ENCODE measurements at regions not wholly inside any gene's neighbourhood (a gene's known extent, or its start where the extent isn't known, plus 50 kb on each side); places are given as distances from the start of the nearest gene placed in this dataset.
A peak's percentile ranks its signal among the peaks of the same experiment; 100 is the strongest.
"Not testable (repeated sequence)": the region's sequence is repeated elsewhere in the genome, so short reads cannot be mapped to it uniquely, and the experiment has no call there.

- Histone ChIP-seq H3K36me3 (ENCODE audit: control insufficient read depth, insufficient read depth, low read length) (peaks cover 20% of the 10 kb centered on the region), H3K4me3 (ENCODE audit: extremely low read depth, insufficient read depth, low read length, poor library complexity, severe bottlenecking) (no peak overlapping the region), H3K27ac (ENCODE audit: low read depth, low read length, severe bottlenecking) (no peak overlapping the region), H3K9me3 (ENCODE audit: control insufficient read depth, low read length) (no peaks in the 10 kb centered on the region), H3K4me1 (ENCODE audit: control insufficient read depth, insufficient read depth, low read length, poor library complexity, severe bottlenecking) (peaks cover 13% of the 10 kb centered on the region)
- 86 to 93% methylated on average over 5 to 7 of the region's 9 CpGs for WGBS, 2 experiments (ENCODE audit: insufficient coverage in 2 of 2)
Measured at GRCh38 chr10:29703271-29703670, 68.5 kb upstream of the SVIL start.

GRCh38 chr10:29702273-29703164 lies 67.7 kb upstream of the SVIL start:
- Histone ChIP-seq H3K36me3 (ENCODE audit: control insufficient read depth, insufficient read depth, low read length) (peaks cover 20% of the 10 kb centered on the region), H3K4me3 (ENCODE audit: extremely low read depth, insufficient read depth, low read length, poor library complexity, severe bottlenecking) (no peak overlapping the region), H3K4me1 (ENCODE audit: control insufficient read depth, insufficient read depth, low read length, poor library complexity, severe bottlenecking) (peaks cover 13% of the 10 kb centered on the region), H3K9me3 (ENCODE audit: control insufficient read depth, low read length) (no peaks in the 10 kb centered on the region), H3K27ac (ENCODE audit: low read depth, low read length, severe bottlenecking) (no peak overlapping the region)
- WGBS, 2 experiments (ENCODE audit: insufficient coverage in 2 of 2) = 94 to 100% methylated on average over 6 of the region's 10 CpGs

GRCh38 chr10:29701306-29701705 lies 66.5 kb upstream of the SVIL start:
- H3K4me3 ChIP-seq (ENCODE audit: extremely low read depth, insufficient read depth, low read length, poor library complexity, severe bottlenecking) = no peak overlapping the region
- 100% methylated on average over 1 of the region's 1 CpG for WGBS, 2 experiments (ENCODE audit: insufficient coverage in 2 of 2)
- H3K27ac ChIP-seq (ENCODE audit: low read depth, low read length, severe bottlenecking) = no peak overlapping the region
- H3K4me1 ChIP-seq (ENCODE audit: control insufficient read depth, insufficient read depth, low read length, poor library complexity, severe bottlenecking) = peaks cover 13% of the 10 kb centered on the region
- no peaks in the 10 kb centered on the region for H3K9me3 ChIP-seq (ENCODE audit: control insufficient read depth, low read length)
- H3K36me3 ChIP-seq (ENCODE audit: control insufficient read depth, insufficient read depth, low read length) = peaks cover 12% of the 10 kb centered on the region

DNA sequence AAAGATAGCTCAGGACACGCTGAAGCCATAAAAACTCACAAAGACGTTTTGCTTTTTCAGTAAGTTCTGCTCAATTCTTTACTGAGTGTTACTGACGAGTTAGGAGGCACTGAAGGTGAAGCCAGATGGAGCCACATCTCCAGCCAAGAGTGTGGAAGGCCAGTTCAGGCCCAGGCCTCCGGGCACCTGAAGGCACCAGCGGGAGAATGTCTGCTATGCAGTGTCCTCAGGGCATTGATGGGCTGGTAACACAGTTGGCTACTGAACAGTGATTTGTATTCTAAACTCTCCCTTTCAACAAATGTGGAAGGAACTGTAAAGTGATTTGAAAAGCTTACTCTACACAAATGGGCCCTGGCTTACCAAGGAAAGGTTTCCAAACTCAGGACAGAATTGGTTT lies 64.8 kb upstream of the SVIL start:
- H3K4me3 ChIP-seq (ENCODE audit: extremely low read depth, insufficient read depth, low read length, poor library complexity, severe bottlenecking) = no peak overlapping the region
- H3K27ac ChIP-seq (ENCODE audit: low read depth, low read length, severe bottlenecking) = peak overlapping the region; percentile 8
- 81 to 91% methylated on average over 3 to 5 of the region's 5 CpGs for WGBS, 2 experiments (ENCODE audit: insufficient coverage in 2 of 2)

GRCh38 chr10:29698773-29699490 lies 64.2 kb upstream of the SVIL start:
- no peak overlapping the region for H3K27ac ChIP-seq (ENCODE audit: low read depth, low read length, severe bottlenecking)
- H3K4me3 ChIP-seq (ENCODE audit: extremely low read depth, insufficient read depth, low read length, poor library complexity, severe bottlenecking) = no peak overlapping the region
- peaks cover 24% of the 10 kb centered on the region for H3K4me1 ChIP-seq (ENCODE audit: control insufficient read depth, insufficient read depth, low read length, poor library complexity, severe bottlenecking)
- H3K9me3 ChIP-seq (ENCODE audit: control insufficient read depth, low read length) = no peaks in the 10 kb centered on the region
- WGBS, 2 experiments (ENCODE audit: insufficient coverage in 2 of 2) = 97 to 100% methylated on average over 3 of the region's 8 CpGs
- peaks cover 8% of the 10 kb centered on the region for H3K36me3 ChIP-seq (ENCODE audit: control insufficient read depth, insufficient read depth, low read length)

More for the DNA sequence above, 64.8 kb upstream of the SVIL start:
- H3K9me3 ChIP-seq (ENCODE audit: control insufficient read depth, low read length) = no peaks in the 10 kb centered on the region
- H3K4me1 ChIP-seq (ENCODE audit: control insufficient read depth, insufficient read depth, low read length, poor library complexity, severe bottlenecking) = peaks cover 20% of the 10 kb centered on the region
- peaks cover 12% of the 10 kb centered on the region for H3K36me3 ChIP-seq (ENCODE audit: control insufficient read depth, insufficient read depth, low read length)

GRCh38 chr10:29696581-29696980 lies 61.8 kb upstream of the SVIL start:
- WGBS, 2 experiments (ENCODE audit: insufficient coverage in 2 of 2) = 98 to 100% methylated on average over 3 to 8 of the region's 30 CpGs

GRCh38 chr10:29694121-29694520 lies 59.4 kb upstream of the SVIL start:
- Histone ChIP-seq H3K27ac (ENCODE audit: low read depth, low read length, severe bottlenecking) (no peak overlapping the region), H3K4me1 (ENCODE audit: control insufficient read depth, insufficient read depth, low read length, poor library complexity, severe bottlenecking) (peaks cover 35% of the 10 kb centered on the region), H3K9me3 (ENCODE audit: control insufficient read depth, low read length) (no peaks in the 10 kb centered on the region), H3K4me3 (ENCODE audit: extremely low read depth, insufficient read depth, low read length, poor library complexity, severe bottlenecking) (no peak overlapping the region), H3K36me3 (ENCODE audit: control insufficient read depth, insufficient read depth, low read length) (peaks cover 5% of the 10 kb centered on the region)
- WGBS, 2 experiments (ENCODE audit: insufficient coverage in 2 of 2) = 100% methylated on average over 1 of the region's 3 CpGs

More at GRCh38 chr10:29696581-29696980, 61.8 kb upstream of the SVIL start:
- not testable (repeated sequence) for H3K27ac ChIP-seq (ENCODE audit: low read depth, low read length, severe bottlenecking); H3K9me3 ChIP-seq (ENCODE audit: control insufficient read depth, low read length); H3K4me3 ChIP-seq (ENCODE audit: extremely low read depth, insufficient read depth, low read length, poor library complexity, severe bottlenecking); H3K36me3 ChIP-seq (ENCODE audit: control insufficient read depth, insufficient read depth, low read length)
- peaks cover 33% of the 10 kb centered on the region for H3K4me1 ChIP-seq (ENCODE audit: control insufficient read depth, insufficient read depth, low read length, poor library complexity, severe bottlenecking)

DNA sequence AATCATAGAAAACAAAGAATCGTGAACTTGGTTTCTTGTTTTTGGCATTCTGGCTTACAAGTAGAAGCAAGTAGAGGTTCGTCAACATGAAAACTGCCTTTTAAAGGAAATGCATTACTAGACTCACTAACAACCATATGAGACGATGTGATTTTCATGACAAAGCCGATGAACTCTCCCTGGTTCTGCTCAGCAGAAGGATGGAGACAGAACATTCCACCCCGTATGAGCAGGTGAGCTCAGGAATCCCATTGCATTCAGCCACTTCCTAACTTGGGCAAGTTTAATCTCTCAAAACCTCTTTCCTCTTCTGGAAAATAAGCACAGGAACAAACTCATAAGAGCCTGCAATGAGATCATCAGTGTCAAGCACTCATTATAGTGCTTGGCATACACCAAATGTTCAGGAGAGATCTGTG lies 57.4 kb upstream of the SVIL start:
- peaks cover 5% of the 10 kb centered on the region for H3K36me3 ChIP-seq (ENCODE audit: control insufficient read depth, insufficient read depth, low read length)
- no peak overlapping the region for H3K4me3 ChIP-seq (ENCODE audit: extremely low read depth, insufficient read depth, low read length, poor library complexity, severe bottlenecking)
- H3K4me1 ChIP-seq (ENCODE audit: control insufficient read depth, insufficient read depth, low read length, poor library complexity, severe bottlenecking) = peaks cover 50% of the 10 kb centered on the region
- 70 to 74% methylated on average over 3 to 4 of the region's 5 CpGs for WGBS, 2 experiments (ENCODE audit: insufficient coverage in 2 of 2)
- H3K9me3 ChIP-seq (ENCODE audit: control insufficient read depth, low read length) = no peaks in the 10 kb centered on the region
- peak overlapping the region; percentile 77 for H3K27ac ChIP-seq (ENCODE audit: low read depth, low read length, severe bottlenecking)

DNA sequence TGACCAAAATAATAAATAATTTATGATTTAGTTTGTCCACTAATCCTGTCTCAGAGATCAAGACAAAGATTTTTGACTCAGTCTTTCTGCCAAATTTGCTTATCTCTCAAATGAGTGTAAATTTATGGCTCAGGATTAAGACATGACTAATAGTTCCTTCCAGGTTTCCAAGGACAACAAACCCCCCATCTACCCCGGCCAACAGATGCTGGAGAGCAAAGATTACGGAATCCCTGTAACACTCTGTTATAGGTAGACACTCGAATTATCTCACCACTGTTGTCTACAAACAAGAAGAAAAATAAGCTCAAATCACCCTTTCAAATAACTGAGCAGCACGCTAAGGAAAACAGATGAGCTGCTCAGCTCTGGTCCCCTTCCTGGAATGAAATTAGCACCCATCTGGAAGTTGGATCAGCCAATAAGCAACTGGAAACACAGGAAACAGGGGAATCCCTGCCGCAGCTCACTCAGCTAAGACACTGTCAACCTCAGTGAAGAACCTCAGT lies 56.8 kb upstream of the SVIL start:
- WGBS, 2 experiments (ENCODE audit: insufficient coverage in 2 of 2) = 55 to 70% methylated on average over 2 to 4 of the region's 5 CpGs
- no peak overlapping the region for H3K4me3 ChIP-seq (ENCODE audit: extremely low read depth, insufficient read depth, low read length, poor library complexity, severe bottlenecking)
- H3K36me3 ChIP-seq (ENCODE audit: control insufficient read depth, insufficient read depth, low read length) = peaks cover 5% of the 10 kb centered on the region
- H3K4me1 ChIP-seq (ENCODE audit: control insufficient read depth, insufficient read depth, low read length, poor library complexity, severe bottlenecking) = peaks cover 55% of the 10 kb centered on the region
- H3K27ac ChIP-seq (ENCODE audit: low read depth, low read length, severe bottlenecking) = peak overlapping the region; percentile 77
- no peaks in the 10 kb centered on the region for H3K9me3 ChIP-seq (ENCODE audit: control insufficient read depth, low read length)

DNA sequence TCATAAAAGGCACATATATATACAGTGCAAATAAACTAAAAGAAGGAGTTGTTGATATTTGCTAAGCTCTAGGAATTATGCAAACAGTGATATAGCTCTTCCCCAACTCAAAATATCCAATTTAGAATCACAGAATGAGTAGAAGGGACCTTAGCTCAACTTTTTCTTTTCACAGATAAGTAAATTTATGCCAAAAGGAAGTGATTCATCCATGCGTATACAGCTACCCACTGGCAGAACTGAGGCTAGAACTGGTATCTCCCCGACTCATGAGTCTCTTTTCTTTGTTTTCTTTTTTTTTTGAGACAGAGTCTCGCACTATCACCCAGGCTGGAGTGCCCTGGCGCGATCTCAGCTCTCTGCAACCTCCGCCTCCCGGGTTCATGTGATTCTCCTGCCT lies 54.2 kb upstream of the SVIL start:
- H3K27ac ChIP-seq (ENCODE audit: low read depth, low read length, severe bottlenecking) = peak overlapping the region; percentile 55
- WGBS, 2 experiments (ENCODE audit: insufficient coverage in 2 of 2) = 61 to 100% methylated on average over 1 to 7 of the region's 7 CpGs
- peaks cover 30% of the 10 kb centered on the region for H3K36me3 ChIP-seq (ENCODE audit: control insufficient read depth, insufficient read depth, low read length)
- H3K4me3 ChIP-seq (ENCODE audit: extremely low read depth, insufficient read depth, low read length, poor library complexity, severe bottlenecking) = no peak overlapping the region
- H3K9me3 ChIP-seq (ENCODE audit: control insufficient read depth, low read length) = no peaks in the 10 kb centered on the region
- H3K4me1 ChIP-seq (ENCODE audit: control insufficient read depth, insufficient read depth, low read length, poor library complexity, severe bottlenecking) = peaks cover 44% of the 10 kb centered on the region
